ENCODE measurements at regions not wholly inside any gene's neighbourhood (a gene's known extent, or its start where the extent isn't known, plus 50 kb on each side); places are given as distances from the start of the nearest gene placed in this dataset.
A peak's percentile ranks its signal among the peaks of the same experiment; 100 is the strongest.

- H3K4me3 ChIP-seq (ENCODE audit: low read depth, low read length): no peak overlapping the region
- no peak for DNase-seq (ENCODE audit: low read depth)
- TF ChIP-seq CTCF (conservative IDR thresholded peaks at IDR 0.05; ENCODE audit: low read depth, low read length): peak; percentile 38
Observed at GRCh38 chr6:23637296-23637695, 488.7 kb upstream of the NRSN1 start.

- no peak for TF ChIP-seq CTCF (conservative IDR thresholded peaks at IDR 0.05; ENCODE audit: low read depth, low read length)
- DNase-seq (ENCODE audit: low read depth): no peak
- no peak overlapping the region for H3K4me3 ChIP-seq (ENCODE audit: low read depth, low read length)
Observed at GRCh38 chr6:23642849-23643248, 483.2 kb upstream of the NRSN1 start.

GRCh38 chr6:23647045-23647444 is 479.0 kb upstream of the NRSN1 start:
- DNase-seq (ENCODE audit: low read depth): no peak
- no peak overlapping the region for H3K4me3 ChIP-seq (ENCODE audit: low read depth, low read length)
- no peak for TF ChIP-seq CTCF (conservative IDR thresholded peaks at IDR 0.05; ENCODE audit: low read depth, low read length)

GRCh38 chr6:23650676-23651075 is 475.3 kb upstream of the NRSN1 start:
- no peak for DNase-seq (ENCODE audit: low read depth)
- no peak for TF ChIP-seq CTCF (conservative IDR thresholded peaks at IDR 0.05; ENCODE audit: low read depth, low read length)
- no peak overlapping the region for H3K4me3 ChIP-seq (ENCODE audit: low read depth, low read length)

GRCh38 chr6:23654745-23655144 is 471.3 kb upstream of the NRSN1 start:
- H3K4me3 ChIP-seq (ENCODE audit: low read depth, low read length): no peak overlapping the region
- no peak for TF ChIP-seq CTCF (conservative IDR thresholded peaks at IDR 0.05; ENCODE audit: low read depth, low read length)

GRCh38 chr6:23655525-23655924 is 470.5 kb upstream of the NRSN1 start:
- H3K4me3 ChIP-seq (ENCODE audit: low read depth, low read length): no peak overlapping the region
- no peak for DNase-seq (ENCODE audit: low read depth)
- no peak for TF ChIP-seq CTCF (conservative IDR thresholded peaks at IDR 0.05; ENCODE audit: low read depth, low read length)

More at GRCh38 chr6:23654745-23655144, 471.3 kb upstream of the NRSN1 start:
- peak; percentile 71 for DNase-seq (ENCODE audit: low read depth)

GRCh38 chr6:23656255-23657194 is 469.5 kb upstream of the NRSN1 start:
- TF ChIP-seq CTCF (conservative IDR thresholded peaks at IDR 0.05; ENCODE audit: low read depth, low read length): no peak
- H3K4me3 ChIP-seq (ENCODE audit: low read depth, low read length): no peak overlapping the region
- DNase-seq (ENCODE audit: low read depth): no peak
